ENCODE measurements at regions not wholly inside any gene's neighbourhood (a gene's known extent, or its start where the extent isn't known, plus 50 kb on each side); places are given as distances from the start of the nearest gene placed in this dataset.

DNA sequence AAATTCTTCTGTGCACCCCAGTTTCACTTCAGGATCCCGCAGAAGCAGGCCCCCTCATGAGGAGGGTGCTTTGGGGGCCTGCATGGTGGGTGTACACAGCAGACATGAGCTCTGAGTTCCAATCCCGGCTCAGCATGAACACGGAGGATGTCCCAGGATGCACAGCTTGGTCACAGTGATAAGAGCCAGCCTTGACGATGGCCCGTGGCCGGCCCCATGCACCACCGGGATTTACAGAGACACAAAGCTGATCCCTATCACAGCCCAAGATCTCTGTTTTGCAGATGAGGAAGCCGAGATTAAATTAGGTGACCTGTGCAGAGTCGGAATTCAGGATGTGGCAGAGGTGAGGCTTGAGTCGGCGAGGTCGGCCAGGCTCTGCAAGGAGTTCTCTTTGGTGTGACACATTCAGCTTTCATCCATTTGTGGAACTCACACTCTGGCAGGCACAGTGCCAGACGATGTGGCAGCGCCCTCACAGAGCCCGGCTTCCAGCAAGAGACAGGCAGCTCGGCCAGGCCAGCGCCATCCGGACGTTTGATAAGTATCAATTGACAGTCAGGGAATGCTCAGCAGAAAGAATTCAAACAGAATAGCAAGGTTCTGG lies 456.3 kb upstream of the MYT1L start:
- no peak overlapping the region for H3K4me3 ChIP-seq

DNA sequence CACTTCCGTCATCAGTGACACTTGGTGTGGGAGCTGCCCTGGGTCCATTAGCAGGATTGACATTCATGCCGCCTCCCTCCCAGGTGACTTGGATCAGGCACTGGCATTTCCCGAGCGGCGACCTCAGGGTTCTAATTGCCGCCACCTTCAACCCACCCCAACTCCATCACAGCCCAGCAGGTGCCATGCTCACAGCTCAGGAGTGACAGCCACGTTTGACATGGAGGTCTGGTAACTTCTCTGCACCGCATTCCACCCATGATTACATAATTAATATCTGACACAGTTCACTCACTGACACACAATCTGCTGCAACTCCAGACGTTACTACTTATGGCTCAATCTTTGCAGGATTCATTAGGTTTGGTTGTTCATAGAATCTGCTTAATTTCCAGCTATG lies 450.9 kb upstream of the MYT1L start:
- H3K9ac ChIP-seq = no peak overlapping the region
- peaks cover 21% of the 10 kb centered on the region for H3K9me3 Mint-ChIP-seq
- no peak for DNase-seq (ENCODE audit: low spot score)

More for the DNA sequence above, 456.3 kb upstream of the MYT1L start:
- Mint-ChIP-seq H3K4me1 (peaks cover 25% of the 10 kb centered on the region), H3K36me3 (no peaks in the 10 kb centered on the region), H3K27ac (peak overlapping the region; percentile 50), H3K9me3 (peaks cover 3% of the 10 kb centered on the region), H3K4me3 (no peak overlapping the region), H3K27me3 (ENCODE audit: insufficient read depth, low read depth) (peaks cover 17% of the 10 kb centered on the region)
- no peaks in the 10 kb centered on the region for H3K9me3 ChIP-seq (ENCODE audit: low read depth)
- TF ChIP-seq EZH2 (IDR thresholded peaks at IDR 0.05) (no peak), EZH2phosphoT487 (IDR thresholded peaks at IDR 0.05) (no peak)
- peak overlapping the region; percentile 83 for H3K27ac ChIP-seq
- peak; percentile 28 for DNase-seq (ENCODE audit: low spot score)
- H3K9ac ChIP-seq = no peak overlapping the region
- H3F3A ChIP-seq (ENCODE audit: low read depth) = peaks cover 24% of the 10 kb centered on the region
- no peaks in the 10 kb centered on the region for H3K79me2 ChIP-seq (ENCODE audit: low read depth)
- peaks cover 22% of the 10 kb centered on the region for H3K4me1 ChIP-seq
- peak overlapping the region; percentile 60 for H3K4me2 ChIP-seq
- no peaks in the 10 kb centered on the region for H3K36me3 ChIP-seq
- H3K27me3 ChIP-seq = no peaks in the 10 kb centered on the region
- H2AFZ ChIP-seq (replicated peaks) = no peak overlapping the region
- no peaks in the 10 kb centered on the region for H4K20me1 ChIP-seq (ENCODE audit: low read depth)

DNA sequence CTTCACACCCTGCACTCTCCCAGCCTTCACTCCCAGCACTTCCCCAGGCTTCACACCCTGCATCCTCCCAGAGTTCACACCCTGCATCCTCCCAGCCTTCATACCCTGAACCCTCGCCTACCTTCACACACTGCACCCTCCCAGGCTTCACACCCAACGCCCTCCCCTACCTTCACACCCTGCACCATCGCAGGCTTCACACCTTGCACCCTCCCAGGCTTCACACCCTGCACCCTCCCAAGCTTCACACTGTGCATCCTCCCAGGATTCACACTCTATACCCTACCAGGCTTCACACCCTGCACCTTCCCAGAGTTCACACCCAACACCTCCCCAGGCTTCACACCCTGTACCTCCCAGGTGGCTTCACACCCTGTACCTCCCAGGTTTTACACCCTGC lies 448.7 kb upstream of the MYT1L start:
- Histone ChIP-seq H4K20me1 (ENCODE audit: low read depth) (no peaks in the 10 kb centered on the region), H3K36me3 (no peaks in the 10 kb centered on the region), H3K4me1 (no peaks in the 10 kb centered on the region), H3K9me3 (ENCODE audit: low read depth) (no peaks in the 10 kb centered on the region), H3K27me3 (no peaks in the 10 kb centered on the region), H3K4me3 (no peak overlapping the region), H3K4me2 (no peak overlapping the region), H2AFZ (replicated peaks) (no peak overlapping the region), H3K79me2 (ENCODE audit: low read depth) (no peaks in the 10 kb centered on the region), H3F3A (ENCODE audit: low read depth) (no peaks in the 10 kb centered on the region), H3K9ac (no peak overlapping the region), H3K27ac (no peak overlapping the region)
- H3K9me3 Mint-ChIP-seq = peaks cover 17% of the 10 kb centered on the region
- H3K27me3 Mint-ChIP-seq (ENCODE audit: insufficient read depth, low read depth) = peaks cover 19% of the 10 kb centered on the region
- TF ChIP-seq EZH2 (IDR thresholded peaks at IDR 0.05) = no peak
- TF ChIP-seq, protein P1, sequence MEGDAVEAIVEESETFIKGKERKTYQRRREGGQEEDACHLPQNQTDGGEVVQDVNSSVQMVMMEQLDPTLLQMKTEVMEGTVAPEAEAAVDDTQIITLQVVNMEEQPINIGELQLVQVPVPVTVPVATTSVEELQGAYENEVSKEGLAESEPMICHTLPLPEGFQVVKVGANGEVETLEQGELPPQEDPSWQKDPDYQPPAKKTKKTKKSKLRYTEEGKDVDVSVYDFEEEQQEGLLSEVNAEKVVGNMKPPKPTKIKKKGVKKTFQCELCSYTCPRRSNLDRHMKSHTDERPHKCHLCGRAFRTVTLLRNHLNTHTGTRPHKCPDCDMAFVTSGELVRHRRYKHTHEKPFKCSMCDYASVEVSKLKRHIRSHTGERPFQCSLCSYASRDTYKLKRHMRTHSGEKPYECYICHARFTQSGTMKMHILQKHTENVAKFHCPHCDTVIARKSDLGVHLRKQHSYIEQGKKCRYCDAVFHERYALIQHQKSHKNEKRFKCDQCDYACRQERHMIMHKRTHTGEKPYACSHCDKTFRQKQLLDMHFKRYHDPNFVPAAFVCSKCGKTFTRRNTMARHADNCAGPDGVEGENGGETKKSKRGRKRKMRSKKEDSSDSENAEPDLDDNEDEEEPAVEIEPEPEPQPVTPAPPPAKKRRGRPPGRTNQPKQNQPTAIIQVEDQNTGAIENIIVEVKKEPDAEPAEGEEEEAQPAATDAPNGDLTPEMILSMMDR (IDR thresholded peaks at IDR 0.05) = no peak
- TF ChIP-seq EZH2phosphoT487 (IDR thresholded peaks at IDR 0.05) = no peak
- H3K36me3 Mint-ChIP-seq = no peaks in the 10 kb centered on the region
- no peak overlapping the region for H3K4me3 Mint-ChIP-seq
- H3K27ac Mint-ChIP-seq = no peak overlapping the region
- no peaks in the 10 kb centered on the region for H3K4me1 Mint-ChIP-seq
- no peak for DNase-seq (ENCODE audit: low spot score)

More for the DNA sequence above, 450.9 kb upstream of the MYT1L start:
- Histone ChIP-seq H3K27me3 (no peaks in the 10 kb centered on the region), H3K9me3 (ENCODE audit: low read depth) (no peaks in the 10 kb centered on the region), H3K79me2 (ENCODE audit: low read depth) (no peaks in the 10 kb centered on the region), H2AFZ (replicated peaks) (no peak overlapping the region), H3K4me2 (no peak overlapping the region), H3K4me1 (peaks cover 2% of the 10 kb centered on the region), H3F3A (ENCODE audit: low read depth) (peaks cover 4% of the 10 kb centered on the region), H3K36me3 (no peaks in the 10 kb centered on the region), H3K4me3 (no peak overlapping the region), H3K27ac (no peak overlapping the region), H4K20me1 (ENCODE audit: low read depth) (no peaks in the 10 kb centered on the region)
- TF ChIP-seq, protein P1 (IDR thresholded peaks at IDR 0.05) = no peak
- no peak for TF ChIP-seq EZH2phosphoT487 (IDR thresholded peaks at IDR 0.05)
- no peak for TF ChIP-seq EZH2 (IDR thresholded peaks at IDR 0.05)
- Mint-ChIP-seq H3K27me3 (ENCODE audit: insufficient read depth, low read depth) (peaks cover 17% of the 10 kb centered on the region), H3K27ac (no peak overlapping the region), H3K4me3 (no peak overlapping the region), H3K36me3 (no peaks in the 10 kb centered on the region), H3K4me1 (no peaks in the 10 kb centered on the region)

DNA sequence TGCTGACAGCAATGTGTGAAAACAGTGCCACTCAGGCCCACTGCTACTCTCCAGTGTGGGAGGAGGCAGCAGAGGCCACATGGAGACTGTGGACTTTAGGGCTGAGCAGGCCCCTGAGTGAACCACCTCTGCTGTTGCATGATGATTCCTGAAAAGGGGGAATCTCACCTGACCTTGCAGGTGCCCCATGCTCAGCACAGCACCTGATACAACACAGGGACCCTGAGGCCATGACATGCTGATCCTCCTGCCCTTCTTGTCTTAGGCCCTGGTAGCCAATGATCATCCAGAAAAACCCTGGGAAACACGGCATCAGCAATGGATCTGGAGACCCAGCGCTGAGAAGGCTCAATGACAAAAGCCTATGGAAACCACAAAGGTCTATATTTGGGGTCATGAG lies 446.8 kb upstream of the MYT1L start:
- H3K79me2 ChIP-seq (ENCODE audit: low read depth) = no peaks in the 10 kb centered on the region
- H3K27me3 ChIP-seq = no peaks in the 10 kb centered on the region
- H3K4me3 Mint-ChIP-seq = no peak overlapping the region
- H3K9me3 Mint-ChIP-seq = peaks cover 17% of the 10 kb centered on the region
- H3K27me3 Mint-ChIP-seq (ENCODE audit: insufficient read depth, low read depth) = peaks cover 14% of the 10 kb centered on the region
- no peaks in the 10 kb centered on the region for H3K9me3 ChIP-seq (ENCODE audit: low read depth)
- no peaks in the 10 kb centered on the region for H3K36me3 Mint-ChIP-seq
- no peak overlapping the region for H3K27ac Mint-ChIP-seq
- TF ChIP-seq, protein P1 (IDR thresholded peaks at IDR 0.05) = no peak
- no peak for TF ChIP-seq EZH2 (IDR thresholded peaks at IDR 0.05)
- TF ChIP-seq EZH2phosphoT487 (IDR thresholded peaks at IDR 0.05) = no peak
- H2AFZ ChIP-seq (replicated peaks) = no peak overlapping the region
- H3K36me3 ChIP-seq = no peaks in the 10 kb centered on the region
- no peaks in the 10 kb centered on the region for H4K20me1 ChIP-seq (ENCODE audit: low read depth)
- DNase-seq (ENCODE audit: low spot score) = no peak
- no peak overlapping the region for H3K27ac ChIP-seq
- H3K4me2 ChIP-seq = no peak overlapping the region
- no peak overlapping the region for H3K4me3 ChIP-seq
- no peaks in the 10 kb centered on the region for H3F3A ChIP-seq (ENCODE audit: low read depth)
- H3K9ac ChIP-seq = no peak overlapping the region
- no peaks in the 10 kb centered on the region for H3K4me1 ChIP-seq
- H3K4me1 Mint-ChIP-seq = no peaks in the 10 kb centered on the region
